ENCODE measurements at regions not wholly inside any gene's neighbourhood (a gene's known extent, or its start where the extent isn't known, plus 50 kb on each side); places are given as distances from the start of the nearest gene placed in this dataset.
A peak's percentile ranks its signal among the peaks of the same experiment; 100 is the strongest.
"Not testable (repeated sequence)": the region's sequence is repeated elsewhere in the genome, so short reads cannot be mapped to it uniquely, and the experiment has no call there.

- Histone ChIP-seq H3K9ac (ENCODE audit: low read length) (no peak overlapping the region), H3K27me3 (ENCODE audit: control insufficient read depth, insufficient read depth, low read length) (no peaks in the 10 kb centered on the region), H3K27ac (ENCODE audit: low read depth, low read length) (no peak overlapping the region), H3K36me3 (ENCODE audit: control insufficient read depth, insufficient read depth, low read length) (no peaks in the 10 kb centered on the region), H3K4me1 (ENCODE audit: control insufficient read depth, insufficient read depth, low read length) (no peaks in the 10 kb centered on the region), H3K4me3 (ENCODE audit: low read length) (no peak overlapping the region)
Measured at GRCh38 chr7:29657288-29657687, 93.7 kb downstream of the PRR15 start.

GRCh38 chr7:29657856-29658255, 94.2 kb downstream of the PRR15 start:
- no peak overlapping the region for H3K4me3 ChIP-seq (ENCODE audit: low read length)
- H3K27ac ChIP-seq (ENCODE audit: low read depth, low read length), result no peak overlapping the region
- H3K27me3 ChIP-seq (ENCODE audit: control insufficient read depth, insufficient read depth, low read length), result no peaks in the 10 kb centered on the region
- no peaks in the 10 kb centered on the region for H3K36me3 ChIP-seq (ENCODE audit: control insufficient read depth, insufficient read depth, low read length)
- no peaks in the 10 kb centered on the region for H3K4me1 ChIP-seq (ENCODE audit: control insufficient read depth, insufficient read depth, low read length)
- H3K9ac ChIP-seq (ENCODE audit: low read length), result no peak overlapping the region

- not testable (repeated sequence) for H3K4me3 ChIP-seq (ENCODE audit: low read length); H3K27me3 ChIP-seq (ENCODE audit: control insufficient read depth, insufficient read depth, low read length); H3K9ac ChIP-seq (ENCODE audit: low read length); H3K36me3 ChIP-seq (ENCODE audit: control insufficient read depth, insufficient read depth, low read length); H3K27ac ChIP-seq (ENCODE audit: low read depth, low read length); H3K4me1 ChIP-seq (ENCODE audit: control insufficient read depth, insufficient read depth, low read length)
Measured at GRCh38 chr7:29659213-29659612, 95.6 kb downstream of the PRR15 start.

GRCh38 chr7:29662899-29663298, 99.3 kb downstream of the PRR15 start:
- not testable (repeated sequence) for H3K4me1 ChIP-seq (ENCODE audit: control insufficient read depth, insufficient read depth, low read length); H3K27me3 ChIP-seq (ENCODE audit: control insufficient read depth, insufficient read depth, low read length); H3K4me3 ChIP-seq (ENCODE audit: low read length); H3K36me3 ChIP-seq (ENCODE audit: control insufficient read depth, insufficient read depth, low read length); H3K27ac ChIP-seq (ENCODE audit: low read depth, low read length); H3K9ac ChIP-seq (ENCODE audit: low read length)

- H3K27me3 ChIP-seq (ENCODE audit: control insufficient read depth, insufficient read depth, low read length); H3K36me3 ChIP-seq (ENCODE audit: control insufficient read depth, insufficient read depth, low read length); H3K4me1 ChIP-seq (ENCODE audit: control insufficient read depth, insufficient read depth, low read length); H3K9ac ChIP-seq (ENCODE audit: low read length); H3K27ac ChIP-seq (ENCODE audit: low read depth, low read length); H3K4me3 ChIP-seq (ENCODE audit: low read length): not testable (repeated sequence)
Measured at GRCh38 chr7:29664999-29665398, 101.4 kb downstream of the PRR15 start.

- H3K9ac ChIP-seq (ENCODE audit: low read length); H3K36me3 ChIP-seq (ENCODE audit: control insufficient read depth, insufficient read depth, low read length); H3K27ac ChIP-seq (ENCODE audit: low read depth, low read length); H3K4me3 ChIP-seq (ENCODE audit: low read length); H3K27me3 ChIP-seq (ENCODE audit: control insufficient read depth, insufficient read depth, low read length); H3K4me1 ChIP-seq (ENCODE audit: control insufficient read depth, insufficient read depth, low read length): not testable (repeated sequence)
Measured at GRCh38 chr7:29667096-29667669, 103.5 kb downstream of the PRR15 start.

- H3K36me3 ChIP-seq (ENCODE audit: control insufficient read depth, insufficient read depth, low read length); H3K27ac ChIP-seq (ENCODE audit: low read depth, low read length); H3K9ac ChIP-seq (ENCODE audit: low read length); H3K4me3 ChIP-seq (ENCODE audit: low read length); H3K27me3 ChIP-seq (ENCODE audit: control insufficient read depth, insufficient read depth, low read length); H3K4me1 ChIP-seq (ENCODE audit: control insufficient read depth, insufficient read depth, low read length): not testable (repeated sequence)
Measured at GRCh38 chr7:29671286-29671685, 107.7 kb downstream of the PRR15 start.

- not testable (repeated sequence) for H3K9ac ChIP-seq (ENCODE audit: low read length); H3K27me3 ChIP-seq (ENCODE audit: control insufficient read depth, insufficient read depth, low read length); H3K36me3 ChIP-seq (ENCODE audit: control insufficient read depth, insufficient read depth, low read length); H3K4me1 ChIP-seq (ENCODE audit: control insufficient read depth, insufficient read depth, low read length); H3K4me3 ChIP-seq (ENCODE audit: low read length); H3K27ac ChIP-seq (ENCODE audit: low read depth, low read length)
Measured at GRCh38 chr7:29673635-29674034, 110.0 kb downstream of the PRR15 start.

- not testable (repeated sequence) for H3K36me3 ChIP-seq (ENCODE audit: control insufficient read depth, insufficient read depth, low read length); H3K4me1 ChIP-seq (ENCODE audit: control insufficient read depth, insufficient read depth, low read length)
Measured at GRCh38 chr7:29674626-29675025, 111.0 kb downstream of the PRR15 start.

GRCh38 chr7:29677254-29677653, 113.6 kb downstream of the PRR15 start:
- H3K27me3 ChIP-seq (ENCODE audit: control insufficient read depth, insufficient read depth, low read length); H3K4me3 ChIP-seq (ENCODE audit: low read length); H3K9ac ChIP-seq (ENCODE audit: low read length); H3K4me1 ChIP-seq (ENCODE audit: control insufficient read depth, insufficient read depth, low read length); H3K36me3 ChIP-seq (ENCODE audit: control insufficient read depth, insufficient read depth, low read length); H3K27ac ChIP-seq (ENCODE audit: low read depth, low read length): not testable (repeated sequence)

More at GRCh38 chr7:29674626-29675025, 111.0 kb downstream of the PRR15 start:
- not testable (repeated sequence) for H3K4me3 ChIP-seq (ENCODE audit: low read length); H3K27ac ChIP-seq (ENCODE audit: low read depth, low read length); H3K27me3 ChIP-seq (ENCODE audit: control insufficient read depth, insufficient read depth, low read length); H3K9ac ChIP-seq (ENCODE audit: low read length)

GRCh38 chr7:29679963-29680362, 116.3 kb downstream of the PRR15 start:
- H3K27me3 ChIP-seq (ENCODE audit: control insufficient read depth, insufficient read depth, low read length); H3K36me3 ChIP-seq (ENCODE audit: control insufficient read depth, insufficient read depth, low read length); H3K9ac ChIP-seq (ENCODE audit: low read length); H3K27ac ChIP-seq (ENCODE audit: low read depth, low read length); H3K4me1 ChIP-seq (ENCODE audit: control insufficient read depth, insufficient read depth, low read length); H3K4me3 ChIP-seq (ENCODE audit: low read length): not testable (repeated sequence)

GRCh38 chr7:29680601-29681000, 117.0 kb downstream of the PRR15 start:
- not testable (repeated sequence) for H3K36me3 ChIP-seq (ENCODE audit: control insufficient read depth, insufficient read depth, low read length); H3K27me3 ChIP-seq (ENCODE audit: control insufficient read depth, insufficient read depth, low read length); H3K9ac ChIP-seq (ENCODE audit: low read length); H3K4me1 ChIP-seq (ENCODE audit: control insufficient read depth, insufficient read depth, low read length); H3K4me3 ChIP-seq (ENCODE audit: low read length); H3K27ac ChIP-seq (ENCODE audit: low read depth, low read length)

- not testable (repeated sequence) for H3K27me3 ChIP-seq (ENCODE audit: control insufficient read depth, insufficient read depth, low read length); H3K4me1 ChIP-seq (ENCODE audit: control insufficient read depth, insufficient read depth, low read length); H3K36me3 ChIP-seq (ENCODE audit: control insufficient read depth, insufficient read depth, low read length); H3K9ac ChIP-seq (ENCODE audit: low read length)
- Histone ChIP-seq H3K4me3 (ENCODE audit: low read length) (peak overlapping the region; percentile 76), H3K27ac (ENCODE audit: low read depth, low read length) (peak overlapping the region; percentile 83)
Measured at GRCh38 chr7:29684151-29684786, 120.6 kb downstream of the PRR15 start.
